GM21825 (cell line): ENCODE measurements at regions not wholly inside any gene's neighbourhood (a gene's known extent, or its start where the extent isn't known, plus 50 kb on each side); places are given as distances from the start of the nearest gene placed in this dataset.

Experiments
- ATAC-seq: cut with Tn5 transposase; IDR thresholded peaks from one replicate; pipeline ENCODE4 v1.9.1; 2021; ENCODE audit warnings: mild to moderate bottlenecking, moderate library complexity; ENCODE audit not compliant: unreplicated experiment

- no peak for ATAC-seq
Observed at GRCh38 chr7:25653384-25653783, 425.1 kb upstream of the NPVF start.

GRCh38 chr7:25656071-25656470 lies 427.8 kb upstream of the NPVF start:
- no peak for ATAC-seq

GRCh38 chr7:25656581-25657026 lies 428.3 kb upstream of the NPVF start:
- ATAC-seq, result no peak

- ATAC-seq, result no peak
Observed at GRCh38 chr7:25658375-25658774, 430.1 kb upstream of the NPVF start.

- ATAC-seq, result no peak
Observed at GRCh38 chr7:25659841-25660240, 431.6 kb upstream of the NPVF start.

- ATAC-seq, result no peak
Observed at GRCh38 chr7:25662841-25663800, 434.8 kb upstream of the NPVF start.

GRCh38 chr7:25663877-25664276 lies 435.6 kb upstream of the NPVF start:
- no peak for ATAC-seq

- no peak for ATAC-seq
Observed at GRCh38 chr7:25664593-25664992, 436.3 kb upstream of the NPVF start.

GRCh38 chr7:25665374-25665773 lies 437.1 kb upstream of the NPVF start:
- ATAC-seq, result no peak

GRCh38 chr7:25665903-25666670 lies 437.8 kb upstream of the NPVF start:
- no peak for ATAC-seq

GRCh38 chr7:25666671-25667060 lies 438.4 kb upstream of the NPVF start:
- no peak for ATAC-seq

GRCh38 chr7:25669281-25669781 lies 441.0 kb upstream of the NPVF start:
- ATAC-seq, result no peak

- no peak for ATAC-seq
Observed at GRCh38 chr7:25669961-25670841, 441.9 kb upstream of the NPVF start.

- no peak for ATAC-seq
Observed at GRCh38 chr7:25671111-25671510, 442.8 kb upstream of the NPVF start.

- no peak for ATAC-seq
Observed at GRCh38 chr7:25672496-25672895, 444.2 kb upstream of the NPVF start.

- ATAC-seq, result no peak
Observed at GRCh38 chr7:25675789-25676474, 447.6 kb upstream of the NPVF start.

- no peak for ATAC-seq
Observed at GRCh38 chr7:25677595-25677994, 449.3 kb upstream of the NPVF start.

GRCh38 chr7:25678215-25678614 lies 449.9 kb upstream of the NPVF start:
- no peak for ATAC-seq

- ATAC-seq, result no peak
Observed at GRCh38 chr7:25680636-25681035, 452.4 kb upstream of the NPVF start.

- ATAC-seq, result no peak
Observed at GRCh38 chr7:25684360-25684759, 456.1 kb upstream of the NPVF start.
